ENCODE measurements at regions not wholly inside any gene's neighbourhood (a gene's known extent, or its start where the extent isn't known, plus 50 kb on each side); places are given as distances from the start of the nearest gene placed in this dataset.

- TF ChIP-seq HIC1 (tag by site-specific recombination; IDR thresholded peaks at IDR 0.05) (no peak), ATF2 (tag by site-specific recombination; IDR thresholded peaks at IDR 0.05; ENCODE audit: low read depth) (no peak), ZNF670 (tag by site-specific recombination; IDR thresholded peaks at IDR 0.05; ENCODE audit: low read depth) (no peak)
- TF ChIP-seq, protein P1, sequence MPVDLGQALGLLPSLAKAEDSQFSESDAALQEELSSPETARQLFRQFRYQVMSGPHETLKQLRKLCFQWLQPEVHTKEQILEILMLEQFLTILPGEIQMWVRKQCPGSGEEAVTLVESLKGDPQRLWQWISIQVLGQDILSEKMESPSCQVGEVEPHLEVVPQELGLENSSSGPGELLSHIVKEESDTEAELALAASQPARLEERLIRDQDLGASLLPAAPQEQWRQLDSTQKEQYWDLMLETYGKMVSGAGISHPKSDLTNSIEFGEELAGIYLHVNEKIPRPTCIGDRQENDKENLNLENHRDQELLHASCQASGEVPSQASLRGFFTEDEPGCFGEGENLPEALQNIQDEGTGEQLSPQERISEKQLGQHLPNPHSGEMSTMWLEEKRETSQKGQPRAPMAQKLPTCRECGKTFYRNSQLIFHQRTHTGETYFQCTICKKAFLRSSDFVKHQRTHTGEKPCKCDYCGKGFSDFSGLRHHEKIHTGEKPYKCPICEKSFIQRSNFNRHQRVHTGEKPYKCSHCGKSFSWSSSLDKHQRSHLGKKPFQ (tag by site-specific recombination; IDR thresholded peaks at IDR 0.05): no peak
Measured at GRCh38 chr2:12929758-12930157, 213.0 kb downstream of the TRIB2 start (continued).

- no peak overlapping the region for H3K4me3 ChIP-seq (ENCODE audit: low read depth, low read length)
- POLR2A ChIA-PET: no interaction called here
- H3K4me1 ChIP-seq (ENCODE audit: control insufficient read depth, insufficient read depth, low read length): peaks cover 27% of the 10 kb centered on the region
- H3K27ac ChIP-seq (ENCODE audit: extremely low read depth, low read depth, low read length): peak overlapping the region; percentile 86
- no peaks in the 10 kb centered on the region for H3K9me3 ChIP-seq (ENCODE audit: control insufficient read depth, insufficient read depth, low read depth, low read length)
- CTCF ChIA-PET: interaction anchor here (0.5 to 3.8 kb wide), 23 partner anchors 8 to 1348 kb away, joined by 3 to 18 read pairs (median 4); no protein-coding TSS in a partner anchor
- H3K36me3 ChIP-seq (ENCODE audit: control insufficient read depth in 2 of 2, insufficient read depth in 1 of 2, low read length in 2 of 2): no peaks in the 10 kb centered on the region
- TF ChIP-seq, protein P2, sequence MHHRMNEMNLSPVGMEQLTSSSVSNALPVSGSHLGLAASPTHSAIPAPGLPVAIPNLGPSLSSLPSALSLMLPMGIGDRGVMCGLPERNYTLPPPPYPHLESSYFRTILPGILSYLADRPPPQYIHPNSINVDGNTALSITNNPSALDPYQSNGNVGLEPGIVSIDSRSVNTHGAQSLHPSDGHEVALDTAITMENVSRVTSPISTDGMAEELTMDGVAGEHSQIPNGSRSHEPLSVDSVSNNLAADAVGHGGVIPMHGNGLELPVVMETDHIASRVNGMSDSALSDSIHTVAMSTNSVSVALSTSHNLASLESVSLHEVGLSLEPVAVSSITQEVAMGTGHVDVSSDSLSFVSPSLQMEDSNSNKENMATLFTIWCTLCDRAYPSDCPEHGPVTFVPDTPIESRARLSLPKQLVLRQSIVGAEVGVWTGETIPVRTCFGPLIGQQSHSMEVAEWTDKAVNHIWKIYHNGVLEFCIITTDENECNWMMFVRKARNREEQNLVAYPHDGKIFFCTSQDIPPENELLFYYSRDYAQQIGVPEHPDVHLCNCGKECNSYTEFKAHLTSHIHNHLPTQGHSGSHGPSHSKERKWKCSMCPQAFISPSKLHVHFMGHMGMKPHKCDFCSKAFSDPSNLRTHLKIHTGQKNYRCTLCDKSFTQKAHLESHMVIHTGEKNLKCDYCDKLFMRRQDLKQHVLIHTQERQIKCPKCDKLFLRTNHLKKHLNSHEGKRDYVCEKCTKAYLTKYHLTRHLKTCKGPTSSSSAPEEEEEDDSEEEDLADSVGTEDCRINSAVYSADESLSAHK (tag by site-specific recombination; IDR thresholded peaks at IDR 0.05): peak; percentile 83
- TF ChIP-seq ZNF433 (tag by site-specific recombination; IDR thresholded peaks at IDR 0.05; ENCODE audit: low read depth) (no peak), ZNF658 (tag by site-specific recombination; IDR thresholded peaks at IDR 0.05) (no peak), ZEB2 (tag by site-specific recombination; IDR thresholded peaks at IDR 0.05) (peak; percentile 55), GFI1B (tag by site-specific recombination; IDR thresholded peaks at IDR 0.05) (peak; percentile 83), SCRT2 (tag by site-specific recombination; IDR thresholded peaks at IDR 0.05) (peak; percentile 51; the same call in 1 of the 2 replicates), ZNF121 (tag by site-specific recombination; IDR thresholded peaks at IDR 0.05) (no peak), ZBTB8A (tag by site-specific recombination; IDR thresholded peaks at IDR 0.05) (peak; percentile 9; the same call in 1 of the 2 replicates), IKZF3 (tag by site-specific recombination; IDR thresholded peaks at IDR 0.05) (peak; percentile 72; the same call in 1 of the 2 replicates), TSHZ1 (tag by site-specific recombination; IDR thresholded peaks at IDR 0.05; ENCODE audit: borderline replicate concordance) (no peak), OVOL3 (tag by site-specific recombination; IDR thresholded peaks at IDR 0.05) (peak; percentile 56; the same call in 1 of the 2 replicates), OSR2 (tag by site-specific recombination; IDR thresholded peaks at IDR 0.05) (peak; percentile 78), ZNF843 (tag by site-specific recombination; IDR thresholded peaks at IDR 0.05) (peak; percentile 86), ZNF768 (tag by site-specific recombination; IDR thresholded peaks at IDR 0.05) (0 out of 2 replicates have a peak, but pooled peaks have one; percentile 41), ZNF629 (tag by site-specific recombination; IDR thresholded peaks at IDR 0.05) (0 out of 2 replicates have a peak, but pooled peaks have one; percentile 33), FEZF1 (tag by site-specific recombination; IDR thresholded peaks at IDR 0.05) (peak; percentile 96), ZNF521 (tag by site-specific recombination; IDR thresholded peaks at IDR 0.05) (no peak)
- TF ChIP-seq, protein P3, sequence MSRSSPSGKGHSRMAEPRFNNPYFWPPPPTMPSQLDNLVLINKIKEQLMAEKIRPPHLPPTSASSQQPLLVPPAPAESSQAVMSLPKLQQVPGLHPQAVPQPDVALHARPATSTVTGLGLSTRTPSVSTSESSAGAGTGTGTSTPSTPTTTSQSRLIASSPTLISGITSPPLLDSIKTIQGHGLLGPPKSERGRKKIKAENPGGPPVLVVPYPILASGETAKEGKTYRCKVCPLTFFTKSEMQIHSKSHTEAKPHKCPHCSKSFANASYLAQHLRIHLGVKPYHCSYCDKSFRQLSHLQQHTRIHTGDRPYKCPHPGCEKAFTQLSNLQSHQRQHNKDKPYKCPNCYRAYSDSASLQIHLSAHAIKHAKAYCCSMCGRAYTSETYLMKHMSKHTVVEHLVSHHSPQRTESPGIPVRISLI (tag by site-specific recombination; IDR thresholded peaks at IDR 0.05): 0 out of 2 replicates have a peak, but pooled peaks have one; percentile 23
- TF ChIP-seq, protein P4, sequence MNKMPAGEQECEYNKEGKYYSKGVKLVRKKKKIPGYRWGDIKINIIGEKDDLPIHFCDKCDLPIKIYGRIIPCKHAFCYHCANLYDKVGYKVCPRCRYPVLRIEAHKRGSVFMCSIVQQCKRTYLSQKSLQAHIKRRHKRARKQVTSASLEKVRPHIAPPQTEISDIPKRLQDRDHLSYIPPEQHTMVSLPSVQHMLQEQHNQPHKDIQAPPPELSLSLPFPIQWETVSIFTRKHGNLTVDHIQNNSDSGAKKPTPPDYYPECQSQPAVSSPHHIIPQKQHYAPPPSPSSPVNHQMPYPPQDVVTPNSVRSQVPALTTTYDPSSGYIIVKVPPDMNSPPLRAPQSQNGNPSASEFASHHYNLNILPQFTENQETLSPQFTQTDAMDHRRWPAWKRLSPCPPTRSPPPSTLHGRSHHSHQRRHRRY (tag by site-specific recombination; IDR thresholded peaks at IDR 0.05): no peak
Measured at GRCh38 chr2:12930391-12930790, 213.7 kb downstream of the TRIB2 start.
